ENCODE measurements at regions not wholly inside any gene's neighbourhood (a gene's known extent, or its start where the extent isn't known, plus 50 kb on each side); places are given as distances from the start of the nearest gene placed in this dataset.

DNA sequence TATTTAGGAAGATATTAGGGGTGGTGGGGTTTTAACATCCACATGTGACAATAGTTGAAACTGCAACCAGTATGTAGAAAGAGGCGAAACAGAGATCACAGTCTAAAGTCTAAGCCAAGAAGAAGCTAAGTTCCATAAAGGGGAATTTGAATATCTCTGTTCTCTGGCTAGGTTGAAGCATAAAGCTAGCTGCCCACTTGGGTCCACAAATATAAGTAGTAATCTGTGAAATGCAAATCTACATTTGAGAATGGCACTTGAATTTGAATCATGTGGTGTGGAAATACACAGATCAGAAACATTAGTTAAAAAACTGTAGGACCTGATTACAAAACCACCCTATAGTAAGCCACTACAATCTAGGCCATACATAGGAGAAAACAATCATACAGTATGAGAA, 602.1 kb downstream of the LMO4 start:
- TF ChIP-seq, protein P1, sequence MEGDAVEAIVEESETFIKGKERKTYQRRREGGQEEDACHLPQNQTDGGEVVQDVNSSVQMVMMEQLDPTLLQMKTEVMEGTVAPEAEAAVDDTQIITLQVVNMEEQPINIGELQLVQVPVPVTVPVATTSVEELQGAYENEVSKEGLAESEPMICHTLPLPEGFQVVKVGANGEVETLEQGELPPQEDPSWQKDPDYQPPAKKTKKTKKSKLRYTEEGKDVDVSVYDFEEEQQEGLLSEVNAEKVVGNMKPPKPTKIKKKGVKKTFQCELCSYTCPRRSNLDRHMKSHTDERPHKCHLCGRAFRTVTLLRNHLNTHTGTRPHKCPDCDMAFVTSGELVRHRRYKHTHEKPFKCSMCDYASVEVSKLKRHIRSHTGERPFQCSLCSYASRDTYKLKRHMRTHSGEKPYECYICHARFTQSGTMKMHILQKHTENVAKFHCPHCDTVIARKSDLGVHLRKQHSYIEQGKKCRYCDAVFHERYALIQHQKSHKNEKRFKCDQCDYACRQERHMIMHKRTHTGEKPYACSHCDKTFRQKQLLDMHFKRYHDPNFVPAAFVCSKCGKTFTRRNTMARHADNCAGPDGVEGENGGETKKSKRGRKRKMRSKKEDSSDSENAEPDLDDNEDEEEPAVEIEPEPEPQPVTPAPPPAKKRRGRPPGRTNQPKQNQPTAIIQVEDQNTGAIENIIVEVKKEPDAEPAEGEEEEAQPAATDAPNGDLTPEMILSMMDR (IDR thresholded peaks at IDR 0.05): no peak
- TF ChIP-seq, protein P2, sequence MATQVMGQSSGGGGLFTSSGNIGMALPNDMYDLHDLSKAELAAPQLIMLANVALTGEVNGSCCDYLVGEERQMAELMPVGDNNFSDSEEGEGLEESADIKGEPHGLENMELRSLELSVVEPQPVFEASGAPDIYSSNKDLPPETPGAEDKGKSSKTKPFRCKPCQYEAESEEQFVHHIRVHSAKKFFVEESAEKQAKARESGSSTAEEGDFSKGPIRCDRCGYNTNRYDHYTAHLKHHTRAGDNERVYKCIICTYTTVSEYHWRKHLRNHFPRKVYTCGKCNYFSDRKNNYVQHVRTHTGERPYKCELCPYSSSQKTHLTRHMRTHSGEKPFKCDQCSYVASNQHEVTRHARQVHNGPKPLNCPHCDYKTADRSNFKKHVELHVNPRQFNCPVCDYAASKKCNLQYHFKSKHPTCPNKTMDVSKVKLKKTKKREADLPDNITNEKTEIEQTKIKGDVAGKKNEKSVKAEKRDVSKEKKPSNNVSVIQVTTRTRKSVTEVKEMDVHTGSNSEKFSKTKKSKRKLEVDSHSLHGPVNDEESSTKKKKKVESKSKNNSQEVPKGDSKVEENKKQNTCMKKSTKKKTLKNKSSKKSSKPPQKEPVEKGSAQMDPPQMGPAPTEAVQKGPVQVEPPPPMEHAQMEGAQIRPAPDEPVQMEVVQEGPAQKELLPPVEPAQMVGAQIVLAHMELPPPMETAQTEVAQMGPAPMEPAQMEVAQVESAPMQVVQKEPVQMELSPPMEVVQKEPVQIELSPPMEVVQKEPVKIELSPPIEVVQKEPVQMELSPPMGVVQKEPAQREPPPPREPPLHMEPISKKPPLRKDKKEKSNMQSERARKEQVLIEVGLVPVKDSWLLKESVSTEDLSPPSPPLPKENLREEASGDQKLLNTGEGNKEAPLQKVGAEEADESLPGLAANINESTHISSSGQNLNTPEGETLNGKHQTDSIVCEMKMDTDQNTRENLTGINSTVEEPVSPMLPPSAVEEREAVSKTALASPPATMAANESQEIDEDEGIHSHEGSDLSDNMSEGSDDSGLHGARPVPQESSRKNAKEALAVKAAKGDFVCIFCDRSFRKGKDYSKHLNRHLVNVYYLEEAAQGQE (IDR thresholded peaks at IDR 0.05; ENCODE audit: insufficient read depth in 1 of 2, low read depth in 2 of 2, low read length in 1 of 2): no peak
- TF ChIP-seq POLR2AphosphoS5 (IDR thresholded peaks at IDR 0.05; ENCODE audit: low read depth, low read length): no peak
- no peak for TF ChIP-seq TCF7L2 (IDR thresholded peaks at IDR 0.05; ENCODE audit: low read depth, low read length)

Measured in Panc1 (cell line).